GM19351 (cell line): ENCODE measurements at regions not wholly inside any gene's neighbourhood (a gene's known extent, or its start where the extent isn't known, plus 50 kb on each side); places are given as distances from the start of the nearest gene placed in this dataset.

ENCODE experiments used
- ATAC-seq: cut with Tn5 transposase; IDR thresholded peaks from one replicate; pipeline ENCODE4 v1.9.1; 2021; ENCODE audit warnings: mild to moderate bottlenecking, moderate library complexity; ENCODE audit not compliant: unreplicated experiment

DNA sequence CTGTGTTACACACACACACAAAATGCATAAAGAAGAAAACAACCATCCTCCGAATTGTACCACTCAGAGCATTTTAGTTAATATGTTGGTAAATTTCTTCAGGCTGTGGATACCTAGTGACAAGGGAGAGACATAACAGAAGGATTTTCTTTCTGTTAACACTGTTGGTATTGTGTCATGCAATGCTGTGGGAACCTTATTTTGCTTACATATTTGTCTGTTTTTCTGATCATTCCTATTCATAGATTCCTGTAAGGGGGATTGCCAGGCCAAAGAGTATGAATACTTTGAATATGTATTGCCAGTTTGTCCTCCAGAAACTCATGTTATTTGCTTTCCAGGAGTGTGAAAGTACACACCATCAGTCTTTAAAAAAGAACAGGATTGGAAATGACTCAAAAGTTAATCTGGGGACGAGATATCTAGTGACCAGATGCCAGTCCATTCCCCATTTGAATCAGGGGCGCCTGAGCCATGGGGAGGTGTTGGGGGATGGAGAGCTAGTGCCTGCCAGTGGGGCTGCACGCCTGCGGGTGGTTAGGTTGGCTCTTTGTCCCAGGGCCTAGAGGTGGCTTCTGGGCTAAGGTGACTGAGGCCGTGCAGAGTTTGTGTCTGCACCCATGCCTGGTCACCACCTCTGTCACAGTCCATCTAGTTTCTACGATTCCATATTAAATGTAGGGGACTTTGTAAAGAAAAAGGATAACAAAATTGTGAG, 142.0 kb downstream of the PTPN20 start:
- ATAC-seq: no peak

- no peak for ATAC-seq
Observed at GRCh38 chr10:47054974-47055373, 143.7 kb downstream of the PTPN20 start.

GRCh38 chr10:47055386-47056246, 144.4 kb downstream of the PTPN20 start:
- ATAC-seq: no peak

DNA sequence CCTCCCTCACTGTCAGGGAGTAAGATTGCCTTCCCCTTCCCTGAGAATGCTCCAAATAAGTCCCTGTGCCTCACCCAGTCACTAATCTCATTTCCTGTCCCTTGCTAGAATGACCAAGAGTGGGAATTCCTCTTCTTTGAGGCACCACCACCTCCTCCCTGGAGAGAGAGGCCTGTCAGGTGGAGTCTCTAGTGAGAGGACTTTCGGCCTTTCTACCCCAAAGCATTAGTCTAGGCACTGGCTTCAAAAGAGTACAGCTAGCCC, 145.0 kb downstream of the PTPN20 start:
- no peak for ATAC-seq

GRCh38 chr10:47057471-47057870, 146.2 kb downstream of the PTPN20 start:
- ATAC-seq: no peak

GRCh38 chr10:47058032-47058702, 146.9 kb downstream of the PTPN20 start:
- no peak for ATAC-seq

DNA sequence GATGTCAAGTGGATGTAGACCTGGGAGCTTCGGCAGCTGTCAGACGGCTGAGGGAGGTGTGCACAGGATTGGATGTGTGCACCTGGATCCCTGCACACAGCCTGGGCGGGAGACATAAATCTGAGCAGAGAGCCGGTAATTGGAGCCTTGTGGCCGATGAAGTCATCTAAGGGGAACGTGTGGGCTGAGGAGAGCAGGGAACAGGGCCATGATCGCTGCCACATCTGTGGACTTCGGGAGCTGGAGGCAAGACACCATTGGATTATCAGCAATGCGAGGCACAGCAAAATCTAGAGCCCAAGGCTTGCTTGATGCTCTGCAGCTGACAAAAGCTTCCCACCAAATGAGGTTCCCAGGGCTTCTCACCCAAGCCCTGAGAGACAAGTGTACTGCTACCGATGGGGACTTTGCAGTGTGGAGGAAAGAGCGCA, 147.7 kb downstream of the PTPN20 start:
- ATAC-seq: no peak

- no peak for ATAC-seq
Observed at GRCh38 chr10:47059606-47060311, 148.5 kb downstream of the PTPN20 start.

DNA sequence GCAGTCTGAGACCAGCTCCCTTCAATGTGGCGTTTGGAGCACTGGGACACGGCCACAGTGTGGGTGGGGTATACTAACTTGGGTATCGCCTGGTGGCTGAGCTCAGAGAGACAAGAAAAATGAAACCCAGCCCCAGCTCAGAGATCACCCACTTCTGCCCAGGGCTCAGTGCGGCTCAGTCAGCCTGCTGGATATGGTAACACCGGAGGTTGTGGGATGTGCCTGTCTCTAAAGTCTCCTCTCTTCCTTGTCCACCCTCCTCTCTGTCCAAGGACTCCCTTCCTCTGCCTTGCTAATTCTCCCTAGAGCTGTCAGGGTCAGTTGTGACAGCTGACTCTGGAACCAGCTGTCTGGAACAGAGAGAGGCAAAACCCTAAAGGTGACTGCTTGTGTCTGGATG, 149.1 kb downstream of the PTPN20 start:
- ATAC-seq: no peak

DNA sequence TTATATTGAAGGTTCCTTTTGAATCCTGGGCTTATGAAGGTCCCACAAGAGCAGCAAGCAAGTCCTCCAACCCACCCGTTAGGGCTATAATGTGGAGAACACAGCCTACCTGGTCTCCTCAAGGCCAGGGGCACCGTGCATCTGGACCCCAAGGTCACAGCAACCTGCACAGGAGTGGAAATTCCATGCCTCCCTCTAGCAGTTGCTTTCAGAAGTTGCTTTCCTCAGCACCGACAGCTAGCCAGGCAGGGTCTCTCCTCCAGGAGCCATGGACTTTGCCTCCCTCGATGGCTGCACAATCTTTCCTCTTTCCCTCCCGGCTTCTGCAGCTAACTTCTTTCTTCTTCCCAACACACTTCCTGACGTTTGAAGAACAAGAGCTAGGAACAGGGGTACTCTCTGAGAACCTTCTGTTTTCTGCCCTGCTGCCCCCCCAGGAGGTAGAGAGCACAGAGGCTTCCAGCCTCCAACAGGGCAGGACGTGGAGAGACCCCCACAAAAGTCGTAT, 149.8 kb downstream of the PTPN20 start:
- ATAC-seq: no peak

DNA sequence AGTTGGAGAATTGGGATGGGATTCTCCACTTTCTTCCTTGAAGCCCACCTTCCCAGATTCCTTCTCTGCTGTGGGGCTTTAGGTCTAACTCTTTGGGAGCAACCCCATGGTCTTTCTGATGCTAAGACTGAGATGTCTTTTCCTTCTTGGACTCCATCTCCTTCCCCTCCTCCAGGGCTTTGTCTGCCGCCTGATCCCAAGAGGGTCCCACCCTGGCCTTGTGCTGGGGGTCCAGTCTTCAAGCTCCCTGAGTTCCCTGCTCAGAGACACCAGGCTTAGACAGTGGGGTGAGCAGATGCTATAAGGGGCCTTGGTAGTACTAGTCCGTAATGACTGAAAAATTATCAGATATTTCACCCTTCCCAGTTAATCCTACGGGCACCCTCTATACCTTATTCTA, 150.5 kb downstream of the PTPN20 start:
- no peak for ATAC-seq

GRCh38 chr10:47062441-47063200, 151.4 kb downstream of the PTPN20 start:
- ATAC-seq: no peak

GRCh38 chr10:47063858-47064257, 152.6 kb downstream of the PTPN20 start:
- ATAC-seq: no peak

GRCh38 chr10:47065903-47066302, 154.7 kb downstream of the PTPN20 start:
- no peak for ATAC-seq

GRCh38 chr10:47067949-47068940, 157.0 kb downstream of the PTPN20 start:
- no peak for ATAC-seq

DNA sequence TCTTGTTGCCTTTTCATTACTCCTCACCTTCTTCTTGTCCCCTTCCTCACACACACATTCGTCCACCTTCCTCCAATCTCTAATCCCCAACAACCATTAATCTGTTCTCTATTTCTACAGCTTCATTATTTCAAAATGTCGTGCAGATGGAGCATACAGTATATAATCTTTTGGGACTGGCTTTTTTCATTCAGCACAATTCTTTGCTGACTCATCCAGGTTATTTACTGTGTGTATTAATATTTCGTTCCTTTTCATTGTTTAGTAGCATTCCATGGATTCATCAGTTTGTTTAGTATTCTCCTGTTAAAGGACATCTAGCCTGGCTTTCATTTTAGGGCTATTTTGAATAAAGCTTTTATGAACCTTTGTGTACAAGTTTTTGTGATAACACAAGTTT, 159.3 kb downstream of the PTPN20 start:
- ATAC-seq: no peak

- ATAC-seq: no peak
Observed at GRCh38 chr10:47071891-47072290, 160.7 kb downstream of the PTPN20 start.

DNA sequence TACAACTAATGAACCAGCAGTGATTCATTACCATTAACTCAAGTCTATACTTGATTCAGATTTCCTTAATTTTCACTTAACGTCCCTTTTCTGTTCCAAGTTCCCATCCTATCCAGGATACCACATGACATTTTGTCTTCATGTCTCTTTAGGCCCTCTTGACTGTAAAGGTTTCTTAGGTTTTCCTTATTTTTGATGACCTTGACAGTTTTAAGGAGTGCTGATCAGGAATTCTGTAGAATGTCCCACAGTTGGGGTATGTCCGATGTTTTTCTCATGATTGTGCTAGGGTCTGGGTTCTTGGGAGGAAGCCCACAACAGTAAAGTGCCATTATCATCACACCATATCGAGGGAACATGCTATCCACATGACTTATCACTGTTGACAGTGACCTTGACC, 162.7 kb downstream of the PTPN20 start:
- ATAC-seq: no peak

GRCh38 chr10:47076949-47077361, 165.7 kb downstream of the PTPN20 start:
- no peak for ATAC-seq
